NCI-H2081 treated with DMSO at 0.1 percent for 48 hours (cell line): ENCODE measurements at regions not wholly inside any gene's neighbourhood (a gene's known extent, or its start where the extent isn't known, plus 50 kb on each side); places are given as distances from the start of the nearest gene placed in this dataset.

Experiments used
- DNase-seq: peaks from one replicate; lab custom pipeline; 2025; lab: John Stamatoyannopoulos, UW

DNA sequence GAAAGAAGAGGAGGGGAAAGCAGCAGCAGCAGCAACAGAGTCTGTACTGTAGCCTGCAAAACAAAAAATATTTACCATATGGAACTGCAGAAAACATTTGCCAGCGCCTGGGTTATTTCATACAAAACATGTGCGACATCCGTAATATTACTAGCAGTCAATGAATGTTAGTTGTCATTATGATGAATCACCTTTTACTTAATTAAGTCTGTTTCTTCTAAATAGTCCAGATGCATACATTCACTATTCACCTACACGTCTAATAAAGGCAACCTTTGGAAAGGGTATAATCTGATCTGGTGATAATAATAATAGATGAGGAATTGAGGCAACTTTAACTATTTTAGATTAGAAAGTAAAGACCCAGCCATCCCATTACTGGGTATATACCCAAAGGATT lies 426.3 kb upstream of the ST6GAL2 start:
- DNase-seq, result no peak

DNA sequence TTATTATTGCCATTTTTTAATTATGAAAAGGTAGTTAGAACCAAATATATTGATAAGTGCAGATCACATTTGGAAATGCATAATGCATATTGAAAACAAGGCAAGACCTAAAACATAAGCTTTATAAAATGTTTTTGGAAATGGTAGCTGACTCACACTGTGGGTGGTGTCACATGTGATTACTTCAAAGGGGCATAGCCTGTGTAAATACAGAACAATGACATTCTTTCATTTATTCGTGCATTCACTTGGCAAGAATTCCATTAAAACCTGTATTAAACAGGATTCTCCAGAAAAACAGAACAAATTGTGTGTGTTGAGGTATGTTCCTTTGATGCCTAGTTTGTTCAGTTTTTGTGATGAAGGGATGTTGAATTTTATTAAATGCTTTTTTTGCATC lies 427.3 kb upstream of the ST6GAL2 start:
- no peak for DNase-seq

DNA sequence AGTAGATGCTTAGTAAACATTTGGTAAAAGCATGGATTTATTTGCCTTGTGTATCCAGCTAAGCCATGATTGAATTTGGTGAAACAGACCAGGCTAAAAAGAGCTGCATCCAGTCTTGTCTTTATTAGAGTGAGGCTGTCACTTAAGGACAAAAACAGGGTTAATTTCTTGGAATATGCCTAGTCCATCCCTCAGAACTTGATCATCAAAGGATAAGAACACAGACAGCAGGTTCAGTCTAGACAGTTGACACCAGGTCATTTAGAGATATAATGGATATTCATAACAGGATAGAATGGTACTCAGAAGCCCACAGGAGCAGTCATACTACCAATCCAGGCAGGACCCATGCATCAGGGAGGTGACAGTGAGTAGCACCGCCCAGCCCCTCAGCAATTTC lies 434.9 kb upstream of the ST6GAL2 start:
- no peak for DNase-seq

DNA sequence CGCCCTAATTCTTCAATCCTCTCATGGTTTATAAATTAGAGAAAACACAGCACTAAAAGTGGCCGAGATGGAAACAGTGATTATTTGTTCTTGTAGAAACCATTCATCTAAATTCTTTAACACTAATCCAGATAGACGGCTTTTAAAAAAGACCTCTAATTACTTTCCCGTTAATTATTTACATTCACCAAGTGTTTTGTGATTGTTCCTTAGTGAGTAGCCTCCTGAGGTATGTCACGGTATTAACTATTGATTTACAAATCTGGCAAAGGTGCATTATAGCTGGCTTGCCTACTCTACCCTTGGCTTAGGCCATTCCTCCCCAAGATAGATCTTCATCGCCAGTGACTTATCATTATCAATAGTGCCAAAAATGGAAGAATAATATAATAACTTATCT lies 436.4 kb upstream of the ST6GAL2 start:
- no peak for DNase-seq

DNA sequence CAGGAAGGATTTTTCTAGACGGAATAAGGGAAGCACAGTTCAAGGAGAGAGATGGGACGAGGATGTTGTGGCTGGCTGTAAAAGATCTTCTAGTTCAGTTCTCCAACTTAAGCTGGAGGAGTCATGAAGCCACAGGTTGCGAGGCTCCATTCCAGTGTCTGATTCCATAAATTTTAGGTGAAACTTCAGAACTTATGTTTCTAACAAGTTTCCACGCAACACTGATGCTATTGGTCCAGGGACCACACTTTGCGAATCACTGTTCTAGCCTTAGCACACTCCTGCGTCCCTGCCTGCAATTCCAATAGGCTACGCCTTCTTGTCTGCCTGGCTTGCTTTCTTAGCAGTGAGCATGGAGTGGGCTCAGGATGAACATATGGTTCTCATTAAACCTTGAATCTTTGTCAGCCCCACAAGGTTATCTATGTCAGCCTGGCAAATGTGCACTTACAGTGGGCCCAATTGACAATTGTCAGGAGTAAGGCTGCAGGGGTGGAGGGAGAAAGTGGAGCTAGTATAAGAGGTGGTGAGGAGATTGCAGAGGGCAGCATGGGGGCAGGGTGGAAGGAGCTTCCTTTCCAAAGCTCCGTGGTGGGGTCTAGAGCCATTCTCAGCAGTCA lies 438.1 kb upstream of the ST6GAL2 start:
- no peak for DNase-seq

DNA sequence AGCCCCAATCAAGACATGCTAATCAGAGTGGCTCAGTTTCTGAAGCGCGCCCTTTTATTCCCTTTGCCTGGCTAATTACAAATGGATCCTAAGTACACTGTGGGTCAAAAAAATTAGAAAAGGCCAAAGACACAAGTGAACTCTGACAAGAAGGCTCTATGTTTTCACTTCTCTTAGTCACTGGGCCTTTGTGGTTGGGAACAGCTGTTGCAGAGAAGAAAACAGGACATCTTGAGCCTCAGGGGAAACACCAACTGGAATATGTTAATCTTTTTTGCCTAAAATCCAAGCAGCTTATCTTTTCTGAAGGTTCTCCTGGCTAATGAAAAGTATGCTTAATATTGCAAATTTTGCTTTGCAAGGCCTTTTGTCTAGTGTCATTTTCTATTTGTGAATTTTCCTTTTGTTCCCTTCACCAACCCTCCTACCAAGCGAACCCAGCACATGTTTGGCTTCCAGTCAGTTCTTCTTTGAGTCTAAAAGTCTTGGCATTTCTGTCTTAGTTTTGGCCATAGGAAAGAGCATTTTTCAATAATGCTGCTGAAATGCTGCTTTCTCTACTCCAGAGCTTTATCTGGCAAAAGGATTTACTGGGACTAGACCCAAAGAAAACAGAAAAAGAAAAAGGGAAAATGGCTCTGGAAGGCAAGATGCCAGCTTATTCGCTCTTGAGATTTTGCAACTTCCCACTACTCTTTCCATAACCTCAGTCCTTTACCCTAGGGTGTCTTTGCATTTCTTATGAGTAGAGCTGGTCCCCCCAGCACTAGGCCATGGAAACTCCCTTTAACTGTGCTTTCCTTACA lies 440.2 kb upstream of the ST6GAL2 start:
- DNase-seq, result no peak

DNA sequence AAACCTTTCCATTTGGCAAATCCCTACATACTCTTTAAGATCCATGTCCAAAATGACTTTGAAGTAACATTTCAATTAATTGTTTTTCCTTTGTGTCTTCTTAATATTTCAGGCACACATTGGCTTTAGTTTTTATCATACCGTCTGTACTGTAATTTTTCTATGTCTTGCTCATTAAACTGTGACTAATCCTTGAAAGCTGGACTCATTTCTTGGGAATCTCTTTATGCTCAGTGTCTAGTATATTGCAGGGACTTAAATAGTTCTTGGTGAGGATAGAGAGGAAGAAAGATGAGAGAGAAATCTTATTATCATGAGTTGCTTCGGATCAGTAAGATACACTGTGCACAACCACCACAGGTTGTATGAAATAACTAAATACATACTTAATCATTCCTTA lies 448.3 kb upstream of the ST6GAL2 start:
- DNase-seq, result no peak

DNA sequence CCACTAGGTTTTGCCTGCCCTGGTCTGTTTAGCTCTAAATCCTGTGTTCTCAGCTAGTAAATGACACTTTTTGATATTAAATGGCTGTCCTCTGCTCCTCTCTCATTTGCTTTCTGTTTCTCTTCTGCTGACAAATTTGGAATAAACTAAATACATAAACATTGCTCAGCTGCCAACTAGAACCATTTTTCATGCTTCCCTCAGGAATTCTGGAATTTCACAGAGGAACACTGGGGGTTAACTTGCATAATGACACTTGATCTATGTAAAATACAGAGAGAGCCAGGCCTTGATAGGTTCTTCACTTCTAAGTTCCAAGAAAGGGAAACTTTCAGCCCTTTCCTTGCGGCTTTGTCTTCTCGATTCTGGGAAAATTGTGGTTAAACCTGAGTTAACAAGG lies 450.6 kb upstream of the ST6GAL2 start:
- DNase-seq, result no peak

DNA sequence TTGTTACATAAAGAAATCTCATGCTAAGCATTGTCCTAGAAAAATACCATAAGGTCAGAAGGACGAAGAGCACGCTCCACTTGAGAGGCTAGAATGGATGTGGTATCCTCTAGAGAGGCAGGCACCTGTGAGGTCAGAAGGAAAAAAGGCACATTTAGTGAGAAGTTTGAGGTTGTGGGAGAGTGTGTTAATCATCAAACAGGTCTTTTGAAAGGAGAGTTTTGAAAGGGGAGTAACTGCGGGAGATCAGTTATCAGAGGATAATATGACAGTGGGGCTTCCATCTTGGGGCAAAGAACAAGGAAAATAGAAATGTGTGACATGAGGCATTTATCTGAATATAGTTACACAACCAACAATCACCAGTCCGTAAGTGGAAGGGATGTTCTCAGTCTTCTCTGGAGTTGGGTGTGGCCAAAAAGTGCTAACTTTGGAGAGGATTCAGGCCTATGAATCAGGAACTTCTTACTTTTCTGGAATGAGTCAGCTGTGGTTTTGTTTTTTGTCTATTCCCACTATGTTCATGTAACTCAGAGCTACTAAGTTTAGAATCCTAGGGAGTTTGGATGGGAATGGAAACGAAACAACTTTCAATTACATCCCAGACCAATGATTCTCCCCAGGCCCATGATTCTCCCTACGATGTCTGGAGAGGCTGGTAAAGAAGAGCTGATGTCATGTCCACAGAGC lies 451.4 kb upstream of the ST6GAL2 start:
- no peak for DNase-seq

DNA sequence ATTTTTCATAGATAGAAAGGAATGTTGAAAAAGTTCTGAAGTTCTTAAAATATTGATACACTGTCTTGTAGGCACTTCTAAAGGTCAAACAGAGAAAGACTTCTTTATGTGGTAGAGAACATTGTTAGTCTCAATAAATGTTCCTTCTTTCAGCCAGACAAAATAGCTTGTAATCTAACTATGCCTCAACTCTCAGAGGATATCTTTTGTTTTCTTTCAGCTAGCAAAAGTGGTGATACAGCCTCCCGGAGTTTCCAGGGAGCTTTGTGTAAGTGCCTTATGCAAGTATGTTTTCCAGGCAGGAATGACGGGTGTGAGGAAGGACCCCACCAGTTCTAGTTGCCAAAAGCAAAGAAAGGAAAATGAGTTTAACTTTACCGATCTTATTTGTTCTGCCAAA lies 452.1 kb upstream of the ST6GAL2 start:
- DNase-seq, result no peak

DNA sequence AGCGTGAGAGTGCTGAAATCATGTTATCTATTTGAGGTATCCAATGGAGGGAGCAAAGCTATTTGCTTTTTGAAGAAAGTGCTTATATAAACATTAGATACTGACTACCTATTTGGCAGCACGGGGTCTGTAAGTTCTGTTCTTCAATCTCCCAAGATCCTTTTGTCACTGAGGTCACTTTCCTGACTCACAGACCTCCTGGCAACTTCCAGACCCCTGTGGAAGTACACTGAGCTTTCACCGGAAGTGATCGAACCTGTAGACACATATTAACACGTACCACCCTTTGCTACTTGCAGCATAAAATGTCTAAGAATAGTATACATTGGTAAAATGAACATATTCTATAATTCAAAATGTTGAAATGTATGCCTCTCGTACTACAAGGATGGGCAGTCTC lies 452.6 kb upstream of the ST6GAL2 start:
- DNase-seq, result no peak

DNA sequence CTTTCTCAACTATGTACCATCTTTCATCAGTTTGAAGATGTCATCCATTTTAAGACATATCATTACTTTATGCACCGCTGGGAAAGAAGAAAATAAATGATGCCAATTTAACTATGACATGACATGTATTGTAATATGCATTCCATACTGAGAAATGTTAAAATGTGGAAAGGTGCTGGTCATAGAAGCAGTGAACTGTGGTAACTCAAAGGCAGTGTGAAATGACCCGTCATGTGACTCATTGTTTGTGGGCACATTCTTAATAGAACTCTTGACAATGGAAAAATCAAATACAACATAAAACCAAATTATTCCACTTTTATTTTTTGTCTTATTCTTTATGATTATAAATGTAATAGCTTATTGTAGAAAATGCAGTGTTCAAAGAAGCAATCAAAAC lies 455.0 kb upstream of the ST6GAL2 start:
- no peak for DNase-seq

DNA sequence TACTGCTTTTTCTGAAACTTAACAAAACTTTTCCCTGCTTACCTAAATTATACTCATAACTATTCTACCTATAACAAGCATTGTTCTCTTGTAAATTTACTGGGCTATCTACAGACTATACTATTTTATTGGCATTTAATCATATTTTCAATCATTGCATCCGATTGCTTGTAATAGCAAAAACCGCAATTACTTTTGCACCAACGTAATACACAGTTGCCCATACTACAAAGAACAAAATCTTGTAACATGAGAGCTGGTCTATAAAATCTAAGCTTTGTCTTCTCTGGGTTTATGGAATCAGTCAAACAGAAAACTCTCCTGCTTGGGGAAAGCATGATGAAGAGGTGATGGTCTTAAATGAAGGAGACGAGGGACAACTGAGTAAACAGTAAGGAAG lies 463.4 kb upstream of the ST6GAL2 start:
- DNase-seq, result no peak

DNA sequence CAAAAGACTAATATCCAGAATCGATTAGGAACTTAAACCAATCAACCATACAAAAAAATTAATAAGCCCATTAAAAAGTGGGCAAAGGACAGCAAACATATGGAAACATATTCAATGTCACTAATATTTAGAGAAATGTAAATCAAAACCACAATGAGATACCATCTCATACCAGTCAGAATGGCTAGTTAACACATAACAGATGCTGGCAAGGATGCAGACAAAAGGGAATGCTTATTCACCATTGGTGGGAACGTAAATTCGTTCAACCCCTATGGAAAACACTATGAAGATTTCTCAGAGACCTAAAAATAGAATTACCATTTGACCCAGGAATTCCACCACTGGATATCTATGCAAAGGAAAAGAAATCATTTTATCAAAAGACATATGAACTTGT lies 468.2 kb upstream of the ST6GAL2 start:
- DNase-seq, result no peak

DNA sequence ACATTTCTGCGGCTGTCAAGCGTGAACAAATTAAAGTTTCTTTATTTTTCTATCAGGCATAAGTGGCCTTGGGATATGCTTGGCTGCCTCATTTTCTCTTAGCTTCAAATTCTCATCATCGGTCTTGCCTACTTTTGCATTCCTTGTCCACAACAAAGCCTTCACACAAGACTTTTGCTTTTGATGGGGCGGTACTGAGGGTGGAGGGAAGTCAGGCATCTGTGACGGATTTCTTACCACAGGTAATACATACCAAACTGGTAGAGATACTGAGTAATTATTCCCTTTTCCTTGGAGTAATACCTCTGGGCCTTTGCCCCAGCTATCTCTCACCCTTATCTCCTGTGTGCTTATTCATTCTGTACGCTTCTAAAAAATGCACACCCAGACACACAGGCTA lies 468.3 kb upstream of the RGPD4 start:
- no peak for DNase-seq

DNA sequence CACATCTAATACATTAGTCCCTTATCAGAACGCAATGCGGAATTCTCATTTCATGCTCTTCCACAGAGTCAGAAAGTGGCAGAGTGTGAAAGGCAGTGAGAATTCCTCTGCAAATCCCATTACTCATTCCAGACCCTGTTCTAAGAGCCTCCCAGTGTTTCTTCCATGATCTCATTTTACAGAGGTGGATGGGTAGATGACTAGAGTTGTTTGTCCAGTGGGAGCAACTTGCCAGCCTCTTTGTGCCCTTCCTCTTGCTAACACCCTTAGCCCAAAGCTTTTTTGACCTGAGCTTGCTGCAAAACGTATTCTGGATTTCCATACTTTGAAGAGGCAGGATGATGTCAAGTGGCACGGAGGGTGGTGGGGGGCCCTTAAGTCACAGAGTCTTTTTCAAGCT lies 467.7 kb upstream of the RGPD4 start:
- DNase-seq, result no peak

DNA sequence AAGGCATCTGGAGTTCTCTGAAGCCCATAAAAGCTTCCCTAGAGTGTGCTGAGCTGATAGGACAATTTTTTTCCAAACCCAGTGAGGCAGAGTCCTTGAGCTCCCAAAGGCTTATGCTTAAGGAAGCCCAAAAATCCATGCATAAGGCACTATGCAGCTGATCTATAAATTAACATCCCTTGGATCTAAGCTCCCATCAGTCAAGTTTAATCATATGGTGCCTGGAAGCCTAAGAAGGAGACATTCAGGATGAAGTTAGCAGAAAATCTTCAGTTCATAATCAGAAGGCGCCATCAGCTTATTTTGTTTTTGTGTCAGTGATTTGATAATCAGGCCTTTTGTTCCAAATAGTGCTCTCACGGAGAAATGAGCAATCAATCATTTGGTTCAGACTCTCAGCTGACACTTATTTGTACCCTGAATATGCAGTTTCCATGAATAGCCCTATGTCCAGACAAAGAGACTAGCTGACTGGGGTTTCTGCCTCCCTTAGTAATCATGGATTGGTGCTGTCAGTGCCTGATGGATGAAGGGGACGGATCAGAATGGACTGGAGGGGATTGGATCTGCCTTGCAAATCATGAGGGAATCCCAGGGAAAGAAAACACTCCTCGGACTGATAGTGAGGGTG lies 464.8 kb upstream of the RGPD4 start:
- DNase-seq, result no peak

DNA sequence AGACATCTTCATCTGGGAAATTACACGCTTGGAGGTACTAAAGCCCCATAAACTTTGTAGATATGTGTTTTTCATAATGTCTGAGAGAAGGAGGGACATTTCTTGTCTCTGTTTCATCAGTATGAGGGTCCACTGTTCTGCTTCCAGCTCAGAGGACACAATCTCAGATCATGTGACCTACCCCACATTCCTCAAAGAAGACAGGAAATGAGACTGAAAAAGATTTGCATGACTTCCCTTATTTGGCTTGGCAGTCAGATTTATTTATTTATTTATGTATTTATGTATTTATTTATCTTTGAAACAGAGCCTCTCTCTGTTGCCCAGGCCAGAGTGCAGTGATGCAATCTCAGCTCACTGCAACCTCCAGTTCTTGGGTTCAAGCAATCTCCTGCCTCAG lies 463.7 kb upstream of the RGPD4 start:
- no peak for DNase-seq

DNA sequence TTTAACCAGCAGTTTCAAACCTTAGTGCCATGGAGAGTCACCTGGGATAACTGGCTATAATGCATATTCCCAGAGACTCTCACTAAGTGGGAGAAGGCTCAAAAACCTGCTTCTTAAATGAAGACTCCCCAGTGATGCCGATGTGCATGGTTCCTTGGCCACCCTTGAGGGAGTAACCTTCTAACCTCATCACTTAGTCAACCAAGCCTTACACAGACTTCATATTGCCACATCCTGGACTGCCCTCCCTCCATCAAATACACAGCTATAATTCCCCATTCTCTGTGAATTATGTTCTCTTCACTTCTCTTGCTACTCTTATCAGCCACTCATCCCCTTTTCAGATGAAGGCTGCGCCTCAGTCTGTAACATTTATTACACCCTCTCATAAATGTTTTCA lies 462.9 kb upstream of the RGPD4 start:
- DNase-seq, result no peak

DNA sequence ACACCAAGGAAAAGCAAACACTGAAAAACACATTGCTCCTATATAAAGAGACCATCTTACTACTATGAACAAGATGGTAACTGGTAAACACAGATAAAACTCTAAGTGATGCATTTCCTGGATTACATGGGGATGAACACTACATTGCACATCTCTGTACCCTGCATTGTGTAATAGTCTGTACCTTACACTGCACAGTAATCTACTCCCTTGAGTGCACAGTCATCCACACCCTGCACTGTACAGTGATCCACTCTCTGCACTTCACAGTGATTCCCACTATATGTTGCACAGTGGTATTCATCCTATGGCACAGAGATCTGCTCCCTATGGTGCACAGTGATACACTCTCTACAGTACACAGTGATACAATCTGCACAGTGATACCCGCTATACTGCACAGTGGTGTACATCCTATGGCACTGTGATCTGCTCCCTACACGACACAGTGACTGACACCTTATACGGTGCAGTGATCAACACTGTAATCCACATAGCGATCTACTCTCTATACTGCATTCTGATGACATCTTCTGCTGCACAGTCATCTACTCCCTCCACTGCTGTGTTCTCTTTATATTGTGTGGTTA lies 462.2 kb upstream of the RGPD4 start:
- DNase-seq, result no peak

DNA sequence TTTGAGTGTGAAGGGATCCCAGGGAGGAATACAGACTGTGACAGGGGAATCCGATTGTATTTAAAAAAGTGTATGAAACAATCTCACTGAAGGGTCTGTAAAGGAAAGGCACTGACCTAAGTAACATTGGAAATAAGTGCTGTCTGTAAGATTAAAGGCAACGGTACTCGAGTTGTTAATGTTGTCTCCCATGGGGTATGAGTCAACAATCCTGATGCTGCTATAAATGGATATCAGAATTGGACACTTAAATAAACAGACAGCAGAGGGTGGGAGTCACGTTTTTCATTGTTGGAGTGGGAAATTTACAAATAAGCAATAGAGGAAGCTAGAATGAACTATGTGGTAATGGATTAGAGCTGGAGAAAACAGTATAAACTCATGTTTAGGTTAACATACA lies 452.4 kb upstream of the RGPD4 start:
- DNase-seq, result no peak

DNA sequence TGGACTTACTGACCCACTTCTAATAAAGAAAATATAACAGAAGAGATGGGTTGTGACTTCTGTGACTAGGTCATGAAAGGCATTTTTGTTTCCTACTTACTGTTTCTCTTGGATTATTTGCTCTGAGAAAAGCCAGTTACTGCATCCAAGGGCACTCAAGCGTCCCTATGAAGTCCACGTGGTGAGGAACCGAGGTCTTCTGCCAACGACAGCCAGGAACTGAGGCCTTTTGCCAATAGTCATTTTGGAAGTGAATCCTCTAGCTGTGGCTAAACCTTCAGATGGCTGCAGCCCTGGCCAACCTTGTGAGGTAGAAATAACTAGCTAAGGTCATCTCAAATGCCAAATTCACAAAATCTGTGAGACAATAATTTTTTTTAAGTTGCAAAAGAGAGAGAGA lies 449.8 kb upstream of the RGPD4 start:
- no peak for DNase-seq

DNA sequence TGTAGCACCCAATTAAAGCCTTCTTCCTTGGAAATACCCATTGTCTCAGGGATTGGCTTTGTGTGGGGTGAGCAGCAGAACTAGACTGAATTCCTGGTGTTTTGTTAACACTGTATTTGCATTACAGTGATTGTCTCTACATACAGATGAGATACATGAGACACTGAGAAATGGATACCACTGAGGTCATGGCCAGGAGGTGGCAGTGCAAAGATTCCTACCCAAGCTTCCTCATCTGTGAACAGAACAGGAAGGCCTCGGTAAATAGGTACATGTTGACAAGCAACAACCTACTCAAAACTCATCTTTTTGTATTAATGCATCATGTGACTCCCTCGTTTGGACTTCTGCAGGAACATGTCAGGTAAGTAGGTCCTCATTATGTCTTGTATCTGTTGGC lies 445.8 kb upstream of the RGPD4 start:
- no peak for DNase-seq
